Right atrium auricular region (tissue), 2 donors: ENCODE measurements at regions not wholly inside any gene's neighbourhood (a gene's known extent, or its start where the extent isn't known, plus 50 kb on each side); places are given as distances from the start of the nearest gene placed in this dataset.

Experiments used
- DNase-seq: peaks from one replicate; pipeline ENCODE4 v3.0.0-alpha.2; 2019; ENCODE audit warnings: low spot score
- H3K27ac ChIP-seq, 2 donors: fragments of 200-600 bp; sonication (generic); 1 replicate in 1 of 2; 2 replicates in 1 of 2; pipeline ENCODE4 v1.5.1; 2016 to 2019
- H3K27me3 ChIP-seq, 2 donors: fragments of 200-600 bp; sonication (generic); one replicate each; pipeline versions ENCODE4 v1.5.1 to v1.6.0; 2017 to 2019
- H3K36me3 ChIP-seq: fragments of 200-600 bp; sonication (generic); one replicate; pipeline ENCODE4 v1.5.1; 2016
- H3K4me1 ChIP-seq, 2 donors: fragments of 200-600 bp; sonication (generic); one replicate each; pipeline versions ENCODE4 v1.5.1 to v1.6.0; 2017 to 2019
- H3K4me3 ChIP-seq, 2 donors: fragments of 200-600 bp; sonication (generic); 1 replicate in 1 of 2; 2 replicates in 1 of 2; pipeline ENCODE4 v1.5.1; 2017 to 2019; ENCODE audit warnings: mild to moderate bottlenecking in 1 of 2, moderate library complexity in 1 of 2
- H3K9me3 ChIP-seq, 2 donors: fragments of 200-600 bp; sonication (generic); one replicate each; pipeline ENCODE4 v1.5.1; 2019
- CTCF ChIP-seq, 2 donors: fragments of 200-600 bp; sonication (generic); IDR thresholded peaks; one replicate each; pipeline ENCODE4 v1.5.1; 2019; ENCODE audit warnings: antibody characterized with exemption in 2 of 2

- Histone ChIP-seq H3K27ac (no peak overlapping the region), H3K36me3 (no peaks in the 10 kb centered on the region), H3K27me3 (no peaks in the 10 kb centered on the region), H3K4me3 (no peak overlapping the region), H3K9me3 (no peaks in the 10 kb centered on the region), H3K4me1 (no peaks in the 10 kb centered on the region)
- no peak for DNase-seq
- no peak for TF ChIP-seq CTCF (IDR thresholded peaks at IDR 0.05)
Observed at GRCh38 chr21:15183813-15184257, 119.0 kb upstream of the NRIP1 start.

- no peak for TF ChIP-seq CTCF (IDR thresholded peaks at IDR 0.05)
- no peaks in the 10 kb centered on the region for H3K4me1 ChIP-seq
- no peak overlapping the region for H3K27ac ChIP-seq
- no peaks in the 10 kb centered on the region for H3K9me3 ChIP-seq
- no peak overlapping the region for H3K4me3 ChIP-seq
- H3K27me3 ChIP-seq: no peaks in the 10 kb centered on the region
- H3K36me3 ChIP-seq: no peaks in the 10 kb centered on the region
- DNase-seq: no peak
Observed at GRCh38 chr21:15190412-15190811, 125.6 kb upstream of the NRIP1 start.

GRCh38 chr21:15190837-15191236 lies 126.0 kb upstream of the NRIP1 start:
- Histone ChIP-seq H3K27me3 (no peaks in the 10 kb centered on the region), H3K4me1 (no peaks in the 10 kb centered on the region), H3K27ac (no peak overlapping the region), H3K36me3 (no peaks in the 10 kb centered on the region), H3K4me3 (no peak overlapping the region), H3K9me3 (no peaks in the 10 kb centered on the region)
- no peak for DNase-seq
- TF ChIP-seq CTCF (IDR thresholded peaks at IDR 0.05): no peak

- no peaks in the 10 kb centered on the region for H3K9me3 ChIP-seq
- H3K27me3 ChIP-seq: no peaks in the 10 kb centered on the region
- no peak overlapping the region for H3K4me3 ChIP-seq
- H3K27ac ChIP-seq: no peak overlapping the region
- DNase-seq: no peak
- H3K4me1 ChIP-seq: no peaks in the 10 kb centered on the region
- no peaks in the 10 kb centered on the region for H3K36me3 ChIP-seq
- no peak for TF ChIP-seq CTCF (IDR thresholded peaks at IDR 0.05)
Observed at GRCh38 chr21:15191342-15191741, 126.5 kb upstream of the NRIP1 start.

- Histone ChIP-seq H3K36me3 (no peaks in the 10 kb centered on the region), H3K9me3 (no peaks in the 10 kb centered on the region), H3K4me1 (no peaks in the 10 kb centered on the region), H3K4me3 (no peak overlapping the region), H3K27ac (no peak overlapping the region), H3K27me3 (no peaks in the 10 kb centered on the region)
- TF ChIP-seq CTCF (IDR thresholded peaks at IDR 0.05): no peak
- DNase-seq: no peak
Observed at GRCh38 chr21:15192243-15192642, 127.4 kb upstream of the NRIP1 start.

GRCh38 chr21:15193937-15194336 lies 129.1 kb upstream of the NRIP1 start:
- TF ChIP-seq CTCF (IDR thresholded peaks at IDR 0.05): no peak
- Histone ChIP-seq H3K4me1 (no peaks in the 10 kb centered on the region), H3K9me3 (no peaks in the 10 kb centered on the region)

More at GRCh38 chr21:15193937-15194336, 129.1 kb upstream of the NRIP1 start:
- DNase-seq: no peak
- Histone ChIP-seq H3K4me3 (no peak overlapping the region), H3K36me3 (no peaks in the 10 kb centered on the region), H3K27me3 (no peaks in the 10 kb centered on the region), H3K27ac (no peak overlapping the region)
